ENCODE measurements at regions not wholly inside any gene's neighbourhood (a gene's known extent, or its start where the extent isn't known, plus 50 kb on each side); places are given as distances from the start of the nearest gene placed in this dataset.
A peak's percentile ranks its signal among the peaks of the same experiment; 100 is the strongest.

- DNase-seq: no peak
Measured at GRCh38 chr9:105150991-105151685, 93.3 kb upstream of the SLC44A1 start.

GRCh38 chr9:105151686-105151995, 92.8 kb upstream of the SLC44A1 start:
- no peak for DNase-seq

GRCh38 chr9:105154723-105155191, 89.7 kb upstream of the SLC44A1 start:
- no peak for DNase-seq

- no peak for DNase-seq
Measured at GRCh38 chr9:105157171-105157583, 87.3 kb upstream of the SLC44A1 start.

GRCh38 chr9:105158020-105158419, 86.4 kb upstream of the SLC44A1 start:
- no peak for DNase-seq

GRCh38 chr9:105158898-105159297, 85.6 kb upstream of the SLC44A1 start:
- no peak for DNase-seq

- DNase-seq: no peak
Measured at GRCh38 chr9:105168870-105169319, 75.6 kb upstream of the SLC44A1 start.

GRCh38 chr9:105171076-105171475, 73.4 kb upstream of the SLC44A1 start:
- DNase-seq: no peak

GRCh38 chr9:105171589-105171988, 72.9 kb upstream of the SLC44A1 start:
- DNase-seq: no peak

- no peak for DNase-seq
Measured at GRCh38 chr9:105172436-105172835, 72.0 kb upstream of the SLC44A1 start.

- DNase-seq: no peak
Measured at GRCh38 chr9:105173306-105173705, 71.1 kb upstream of the SLC44A1 start.

- no peak for DNase-seq
Measured at GRCh38 chr9:105173826-105174225, 70.6 kb upstream of the SLC44A1 start.

- no peak for DNase-seq
Measured at GRCh38 chr9:105176194-105176593, 68.3 kb upstream of the SLC44A1 start.

GRCh38 chr9:105178076-105178475, 66.4 kb upstream of the SLC44A1 start:
- no peak for DNase-seq

- no peak for DNase-seq
Measured at GRCh38 chr9:105187781-105188180, 56.7 kb upstream of the SLC44A1 start.

- no peak for DNase-seq
Measured at GRCh38 chr9:105188746-105189145, 55.7 kb upstream of the SLC44A1 start.

GRCh38 chr9:105191508-105192121, 52.8 kb upstream of the SLC44A1 start:
- DNase-seq: peak; percentile 77

GRCh38 chr9:105193560-105193959, 50.9 kb upstream of the SLC44A1 start:
- DNase-seq: no peak

- no peak for DNase-seq
Measured at GRCh38 chr9:105194234-105194633, 50.2 kb upstream of the SLC44A1 start.
